GM12878 (cell line): ENCODE measurements at regions not wholly inside any gene's neighbourhood (a gene's known extent, or its start where the extent isn't known, plus 50 kb on each side); places are given as distances from the start of the nearest gene placed in this dataset.

Experiments used
- ATAC-seq: fragments of 200-7000 bp; cut with Tn5 transposase; 3 replicates; pipeline ENCODE4 v1.9.1; 2020; ENCODE audit warnings: mild to moderate bottlenecking, moderate library complexity
- BruUV-seq: library from RNA; stranded (reverse); fragments of 400-500 nt; replicated peaks from 2 replicates; lab custom pipeline; 2021; lab: Mats Ljungman, UMichigan
- CTCF ChIA-PET: fragments of 300-600 bp; sonication (Branson Sonifier 250); formaldehyde crosslinking; extraction: SDS; loops from one replicate; lab custom pipeline; 2021; ENCODE audit warnings: inconsistent platforms; lab: Yijun Ruan, JAX
- POLR2A ChIA-PET: fragments of 350-600 bp; formaldehyde crosslinking; extraction: SDS; loops from one replicate; lab custom pipeline; 2021; ENCODE audit warnings: inconsistent platforms; lab: Charles Lee
- RAD21 ChIA-PET: fragments of 300-600 bp; sonication (Branson Sonifier 250); formaldehyde crosslinking; loops from one replicate; lab custom pipeline; 2023; ENCODE audit warnings: antibody characterized with exemption; ENCODE audit not compliant: unreplicated experiment; lab: Charles Lee
- SMC1A ChIA-PET: fragments of 300-600 bp; sonication (Branson Sonifier 250); formaldehyde crosslinking; loops from one replicate; lab custom pipeline; 2023; ENCODE audit not compliant: unreplicated experiment, uncharacterized antibody; lab: Charles Lee
- DNase-seq: peaks from one replicate; pipeline ENCODE4 v3.0.0-alpha.2; 2011; ENCODE audit warnings: low read depth, low spot score
- FAIRE-seq: peaks from 3 replicates; lab custom pipeline; 2011; peaks lifted over from hg19 to GRCh38; lab: Jason Lieb, UNC
- H2AFZ ChIP-seq: 2 replicates; pipeline ENCODE4 v1.6.0; 2011; ENCODE audit warnings: low read depth, low read length, control low read depth; ENCODE audit not compliant: control insufficient read depth
- H3K27ac ChIP-seq: 2 replicates; pipeline ENCODE4 v1.5.1; 2011; ENCODE audit warnings: control low read depth; ENCODE audit not compliant: control insufficient read depth, insufficient read depth
- H3K27me3 ChIP-seq, 2 experiments: replicated peaks in 1 of 2; 2 replicates each; pipeline versions ENCODE4 v1.6.0 to v1.6.1; 2011; ENCODE audit warnings: low read length in 1 of 2; ENCODE audit not compliant: control insufficient read depth in 2 of 2, insufficient read depth in 2 of 2
- H3K36me3 ChIP-seq, 2 experiments: 2 replicates each; pipeline ENCODE4 v1.5.1; 2011; ENCODE audit warnings: low read length in 1 of 2; ENCODE audit not compliant: control insufficient read depth in 2 of 2, insufficient read depth in 2 of 2
- H3K4me1 ChIP-seq: 2 replicates; pipeline ENCODE4 v1.6.1; 2011; ENCODE audit warnings: mild to moderate bottlenecking, low read length, moderate library complexity, mixed read lengths; ENCODE audit not compliant: control insufficient read depth, insufficient read depth
- H3K4me2 ChIP-seq: 2 replicates; pipeline ENCODE4 v1.6.0; 2011; ENCODE audit warnings: control low read depth; ENCODE audit not compliant: control insufficient read depth, insufficient read depth
- H3K4me3 ChIP-seq: fragments of 200-600 bp; sonication (generic); 2 replicates; pipeline ENCODE4 v1.5.1; 2016
- H3K79me2 ChIP-seq: 2 replicates; pipeline ENCODE4 v1.6.0; 2011; ENCODE audit warnings: low read length; ENCODE audit not compliant: control insufficient read depth, insufficient read depth
- H3K9ac ChIP-seq: 2 replicates; pipeline ENCODE4 v1.8.0; 2011; ENCODE audit warnings: low read length, control low read depth, mixed read lengths; ENCODE audit not compliant: control insufficient read depth, insufficient read depth
- H3K9me3 ChIP-seq: replicated peaks from 3 replicates; pipeline ENCODE4 v1.5.1; 2011; ENCODE audit warnings: mild to moderate bottlenecking, low read length; ENCODE audit not compliant: control insufficient read depth, insufficient read depth
- H4K20me1 ChIP-seq: 2 replicates; pipeline ENCODE4 v1.6.0; 2011; ENCODE audit not compliant: control insufficient read depth, insufficient read depth
- BCL11A ChIP-seq: IDR thresholded peaks from 2 replicates; pipeline ENCODE4 v1.6.1; 2011; ENCODE audit warnings: low read depth, low read length
- EZH2 ChIP-seq: IDR thresholded peaks from 2 replicates; pipeline ENCODE4 v1.6.1; 2012; ENCODE audit warnings: low read depth, mild to moderate bottlenecking, control low read depth, inconsistent platforms, low read length, borderline replicate concordance; ENCODE audit not compliant: control insufficient read depth
- IKZF2 ChIP-seq, 2 experiments: fragments of 450-650 bp; IDR thresholded peaks; 2 replicates each; pipeline ENCODE4 v1.6.1; 2017; ENCODE audit warnings: mild to moderate bottlenecking in 2 of 2, moderate library complexity in 2 of 2
- MTA2 ChIP-seq: fragments of 450-650 bp; IDR thresholded peaks from 2 replicates; pipeline ENCODE4 v1.6.1; 2016; ENCODE audit warnings: low read depth, mild to moderate bottlenecking, moderate library complexity
- NR2C1 ChIP-seq: fragments of 450-650 bp; IDR thresholded peaks from 2 replicates; pipeline ENCODE4 v1.6.1; 2017; ENCODE audit warnings: antibody characterized with exemption, mild to moderate bottlenecking, moderate library complexity
- POLR2AphosphoS5 ChIP-seq: IDR thresholded peaks from 2 replicates; pipeline ENCODE4 v1.6.1; 2011; ENCODE audit warnings: mild to moderate bottlenecking, low read length, inconsistent platforms
- REST ChIP-seq: IDR thresholded peaks from 2 replicates; pipeline ENCODE4 v1.6.1; 2012; ENCODE audit warnings: mild to moderate bottlenecking, low read depth, low read length
- SRF ChIP-seq, 2 experiments: IDR thresholded peaks; 2 replicates each; pipeline ENCODE4 v1.6.1; 2011; ENCODE audit warnings: low read depth in 2 of 2, low read length in 2 of 2, mild to moderate bottlenecking in 1 of 2, moderate library complexity in 1 of 2
- ZBTB33 ChIP-seq: fragments of 450-650 bp; IDR thresholded peaks from 2 replicates; pipeline ENCODE4 v1.6.1; 2017; ENCODE audit warnings: mild to moderate bottlenecking
- ZZZ3 ChIP-seq: IDR thresholded peaks from 2 replicates; pipeline ENCODE4 v1.6.1; 2011; ENCODE audit warnings: low read depth; ENCODE audit not compliant: control insufficient read depth, insufficient read length
- WGBS: methylation state at CpG from one replicate; pipeline ENCODE4 v1.1.6; 2016; ENCODE audit warnings: low lambda C conversion rate; ENCODE audit not compliant: insufficient replicate concordance, insufficient coverage; ENCODE audit errors: missing lambda C conversion rate; 5-methylcytosine and 5-hydroxymethylcytosine counted together
- in situ Hi-C: fragments of 300-500 bp; cut with MboI; formaldehyde crosslinking; loops from 9 replicates; pipeline ENCODE4 v1.14.3; 2018; ENCODE audit warnings: mixed read lengths
- intact Hi-C: fragments of 100-400 bp; cut with micrococcal nuclease; formaldehyde crosslinking; loops from one replicate; pipeline ENCODE4 v1.14.2; 2022; ENCODE audit not compliant: unreplicated experiment
- TF ChIP-seq, protein P1 (sequence below): fragments of 150-350 bp; IDR thresholded peaks from 2 replicates; pipeline ENCODE4 v1.6.1; 2014; ENCODE audit warnings: mild to moderate bottlenecking, low read depth, low read length
- TF ChIP-seq, protein P2 (sequence below): fragments of 450-650 bp; IDR thresholded peaks from 2 replicates; pipeline ENCODE4 v1.6.1; 2018; ENCODE audit warnings: mild to moderate bottlenecking, low read depth, moderate library complexity; ENCODE audit not compliant: partially characterized antibody

GRCh38 chr13:77378662-77379061 lies 51.8 kb upstream of the MYCBP2 start (continued):
- no peak for TF ChIP-seq POLR2AphosphoS5

DNA sequence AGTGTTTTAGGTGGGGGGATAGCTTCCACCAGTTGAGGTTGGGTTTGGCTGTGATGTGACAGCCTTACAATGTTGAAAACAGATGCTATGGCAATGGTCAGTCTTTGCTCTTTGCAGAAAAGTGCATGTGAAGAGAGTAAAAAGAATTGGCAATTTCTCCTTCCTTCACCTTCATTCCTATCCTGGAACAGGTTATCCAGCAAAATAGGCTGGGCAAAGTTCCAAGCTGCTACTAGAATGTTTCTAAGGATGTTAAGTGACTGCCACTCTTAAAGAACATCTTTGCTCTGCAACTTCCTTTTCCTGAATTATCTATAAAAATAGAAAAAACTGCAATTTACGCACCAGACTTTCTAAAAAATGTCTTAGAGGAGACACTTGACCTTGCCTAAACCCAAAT lies 50.1 kb upstream of the MYCBP2 start:
- Histone ChIP-seq H3K4me2 (no peak overlapping the region), H3K4me1 (no peaks in the 10 kb centered on the region), H3K9ac (no peak overlapping the region), H2AFZ (no peak overlapping the region), H3K36me3 (no peaks in the 10 kb centered on the region), H3K27me3 (no peaks in the 10 kb centered on the region), H4K20me1 (no peaks in the 10 kb centered on the region), H3K27ac (no peak overlapping the region), H3K79me2 (no peaks in the 10 kb centered on the region), H3K4me3 (no peak overlapping the region), H3K9me3 (no peaks in the 10 kb centered on the region; the same call in 2 of the 3 replicates)
- no TSS peak for BruUV-seq
- intact Hi-C loops: no loop called here
- RAD21 ChIA-PET: no interaction called here
- FAIRE-seq (no peak), DNase-seq (no peak), ATAC-seq (no peak)
- in situ Hi-C loops: no loop called here
- 100% methylated on average over 1 of the region's 1 CpG for WGBS
- CTCF ChIA-PET: interaction anchor here (1.0 kb wide), 1 partner anchor 12 kb away, joined by 3 read pairs; no protein-coding TSS in a partner anchor
- SMC1A ChIA-PET: interaction anchor here (1.4 to 5.9 kb wide), 3 partner anchors 10 to 38 kb away, joined by 3 to 38 read pairs (median 13); no protein-coding TSS in a partner anchor
- POLR2A ChIA-PET: interaction anchor here (1.0 kb wide), 1 partner anchor 47 kb away, joined by 3 read pairs; no protein-coding TSS in a partner anchor
- TF ChIP-seq ZBTB33: no peak
- no peak for TF ChIP-seq IKZF2 (IDR thresholded peaks at IDR 0.05)
- no peak for TF ChIP-seq MTA2
- TF ChIP-seq, protein P1, sequence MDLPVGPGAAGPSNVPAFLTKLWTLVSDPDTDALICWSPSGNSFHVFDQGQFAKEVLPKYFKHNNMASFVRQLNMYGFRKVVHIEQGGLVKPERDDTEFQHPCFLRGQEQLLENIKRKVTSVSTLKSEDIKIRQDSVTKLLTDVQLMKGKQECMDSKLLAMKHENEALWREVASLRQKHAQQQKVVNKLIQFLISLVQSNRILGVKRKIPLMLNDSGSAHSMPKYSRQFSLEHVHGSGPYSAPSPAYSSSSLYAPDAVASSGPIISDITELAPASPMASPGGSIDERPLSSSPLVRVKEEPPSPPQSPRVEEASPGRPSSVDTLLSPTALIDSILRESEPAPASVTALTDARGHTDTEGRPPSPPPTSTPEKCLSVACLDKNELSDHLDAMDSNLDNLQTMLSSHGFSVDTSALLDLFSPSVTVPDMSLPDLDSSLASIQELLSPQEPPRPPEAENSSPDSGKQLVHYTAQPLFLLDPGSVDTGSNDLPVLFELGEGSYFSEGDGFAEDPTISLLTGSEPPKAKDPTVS: no peak
- TF ChIP-seq EZH2: no peak
- TF ChIP-seq, protein P2, sequence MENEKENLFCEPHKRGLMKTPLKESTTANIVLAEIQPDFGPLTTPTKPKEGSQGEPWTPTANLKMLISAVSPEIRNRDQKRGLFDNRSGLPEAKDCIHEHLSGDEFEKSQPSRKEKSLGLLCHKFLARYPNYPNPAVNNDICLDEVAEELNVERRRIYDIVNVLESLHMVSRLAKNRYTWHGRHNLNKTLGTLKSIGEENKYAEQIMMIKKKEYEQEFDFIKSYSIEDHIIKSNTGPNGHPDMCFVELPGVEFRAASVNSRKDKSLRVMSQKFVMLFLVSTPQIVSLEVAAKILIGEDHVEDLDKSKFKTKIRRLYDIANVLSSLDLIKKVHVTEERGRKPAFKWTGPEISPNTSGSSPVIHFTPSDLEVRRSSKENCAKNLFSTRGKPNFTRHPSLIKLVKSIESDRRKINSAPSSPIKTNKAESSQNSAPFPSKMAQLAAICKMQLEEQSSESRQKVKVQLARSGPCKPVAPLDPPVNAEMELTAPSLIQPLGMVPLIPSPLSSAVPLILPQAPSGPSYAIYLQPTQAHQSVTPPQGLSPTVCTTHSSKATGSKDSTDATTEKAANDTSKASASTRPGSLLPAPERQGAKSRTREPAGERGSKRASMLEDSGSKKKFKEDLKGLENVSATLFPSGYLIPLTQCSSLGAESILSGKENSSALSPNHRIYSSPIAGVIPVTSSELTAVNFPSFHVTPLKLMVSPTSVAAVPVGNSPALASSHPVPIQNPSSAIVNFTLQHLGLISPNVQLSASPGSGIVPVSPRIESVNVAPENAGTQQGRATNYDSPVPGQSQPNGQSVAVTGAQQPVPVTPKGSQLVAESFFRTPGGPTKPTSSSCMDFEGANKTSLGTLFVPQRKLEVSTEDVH: no peak
- TF ChIP-seq ZZZ3: no peak
- no peak for TF ChIP-seq BCL11A
- TF ChIP-seq REST: no peak
- TF ChIP-seq SRF (IDR thresholded peaks at IDR 0.05; ENCODE audit: low read depth in 2 of 2, low read length in 2 of 2): no peak
- TF ChIP-seq NR2C1: no peak
